ENCODE measurements at regions not wholly inside any gene's neighbourhood (a gene's known extent, or its start where the extent isn't known, plus 50 kb on each side); places are given as distances from the start of the nearest gene placed in this dataset.

GRCh38 chr10:2494399-2494798 lies 572.9 kb upstream of the PFKP start:
- no peak for DNase-seq

DNA sequence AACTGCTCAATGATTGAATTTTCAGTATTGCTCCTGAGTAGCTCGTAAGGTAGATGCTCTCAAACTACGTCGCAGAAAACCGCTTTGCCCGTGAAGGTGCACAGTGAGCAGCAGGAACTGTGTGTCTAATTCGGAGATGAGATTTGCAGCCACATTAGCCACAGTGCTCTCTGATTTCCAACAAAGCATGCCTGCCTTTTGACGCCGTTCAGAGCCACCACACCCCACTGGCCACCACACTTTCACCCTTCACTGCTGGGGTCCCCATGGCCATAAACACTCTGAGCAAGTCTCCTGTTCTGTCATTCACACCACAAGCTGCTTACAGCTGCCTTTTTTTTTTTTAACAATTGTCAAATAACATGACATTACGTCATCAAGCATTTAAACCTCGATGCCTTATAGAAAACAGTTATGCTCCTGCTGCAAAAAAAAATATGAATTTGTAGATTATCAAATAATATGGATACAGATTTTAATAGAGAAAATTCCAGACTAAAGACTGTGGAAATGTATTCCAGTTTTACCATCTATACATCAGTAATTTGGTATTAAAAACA lies 578.8 kb upstream of the PFKP start:
- no peak for DNase-seq

DNA sequence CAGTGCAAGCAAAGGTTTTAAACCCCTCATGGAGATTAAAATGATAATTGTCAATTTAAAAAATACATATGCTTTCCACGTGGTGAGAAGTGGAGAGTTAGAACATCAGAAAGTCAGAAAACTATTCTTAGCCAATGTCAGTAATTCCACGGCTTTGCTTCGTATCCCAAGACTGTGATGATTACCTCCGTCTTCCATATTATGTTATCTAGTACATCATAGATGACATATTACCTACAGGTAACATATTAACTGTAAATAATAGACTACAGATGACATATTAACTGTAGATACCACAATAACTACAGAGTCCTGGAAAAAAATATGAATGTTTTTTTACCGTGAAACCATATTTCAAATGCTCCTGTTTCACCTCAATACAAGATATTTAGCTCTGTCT lies 579.4 kb upstream of the PFKP start:
- no peak for DNase-seq

DNA sequence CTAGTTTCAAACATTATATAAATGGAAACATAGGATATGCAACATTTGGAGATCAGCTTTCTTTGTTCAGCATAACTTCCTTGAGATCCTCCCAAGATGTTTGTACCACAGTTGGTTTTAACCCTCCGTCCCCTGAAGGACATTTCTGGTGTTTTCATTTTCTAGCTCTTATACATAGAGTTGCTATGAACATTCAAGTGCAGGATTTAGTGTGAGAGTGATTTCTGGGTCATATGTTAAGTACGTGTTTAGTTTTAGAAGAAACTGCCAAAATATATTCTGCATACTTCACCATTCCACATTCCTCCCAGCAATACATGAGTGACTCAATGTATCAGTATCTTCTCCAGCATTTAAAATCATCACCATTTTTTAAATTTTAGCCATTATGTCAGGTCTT lies 588.7 kb upstream of the PFKP start:
- DNase-seq, result no peak

- DNase-seq, result no peak
Observed at GRCh38 chr10:2476812-2477553, 590.4 kb upstream of the PFKP start.

GRCh38 chr10:2476218-2476811 lies 591.0 kb upstream of the PFKP start:
- no peak for DNase-seq

- no peak for DNase-seq
Observed at GRCh38 chr10:2475711-2476217, 591.6 kb upstream of the PFKP start.

GRCh38 chr10:2471811-2472210 lies 595.5 kb upstream of the PFKP start:
- no peak for DNase-seq

- DNase-seq, result no peak
Observed at GRCh38 chr10:2469802-2470201, 597.5 kb upstream of the PFKP start.

DNA sequence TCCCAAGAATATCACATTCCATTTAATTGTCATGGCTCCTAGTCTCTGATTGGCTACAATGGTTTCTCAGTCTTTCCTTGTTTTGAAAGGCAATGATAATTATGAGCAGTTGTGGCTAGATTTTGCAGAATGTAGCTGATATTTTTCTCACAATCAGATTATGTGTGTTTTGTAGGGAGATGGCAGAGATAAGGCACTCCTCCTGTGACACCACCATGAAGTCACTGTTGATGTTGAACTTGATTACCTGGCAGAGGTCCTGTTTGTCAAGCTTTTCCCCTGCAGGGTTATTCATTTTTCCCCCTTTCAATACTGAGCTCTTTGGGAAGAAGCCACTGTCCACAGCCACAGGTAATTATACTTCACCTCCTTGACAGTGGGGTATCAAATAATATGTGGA lies 602.9 kb upstream of the PFKP start:
- no peak for DNase-seq

- DNase-seq, result no peak
Observed at GRCh38 chr10:2463316-2463715, 604.0 kb upstream of the PFKP start.

- no peak for DNase-seq
Observed at GRCh38 chr10:2462581-2462980, 604.8 kb upstream of the PFKP start.

DNA sequence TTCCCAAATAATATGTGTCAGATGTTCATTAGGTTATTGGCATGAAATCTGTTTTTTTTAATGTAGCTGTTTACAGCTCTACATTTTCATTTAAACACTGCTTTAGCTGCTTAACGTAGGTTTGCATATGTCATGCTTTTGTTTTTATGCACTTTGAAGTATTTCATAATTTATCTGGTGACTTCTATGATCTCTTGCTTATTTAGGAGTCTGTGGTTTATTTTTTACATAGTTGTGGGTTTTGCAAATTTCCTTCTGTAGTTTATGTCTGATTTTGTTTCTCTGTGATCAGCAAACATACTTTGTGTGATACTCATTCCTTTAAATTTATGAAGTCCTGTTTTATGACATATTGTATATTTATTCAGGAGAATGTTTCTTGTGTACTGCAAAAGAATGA lies 606.5 kb upstream of the PFKP start:
- DNase-seq, result no peak

GRCh38 chr10:2459713-2460112 lies 607.6 kb upstream of the PFKP start:
- no peak for DNase-seq

DNA sequence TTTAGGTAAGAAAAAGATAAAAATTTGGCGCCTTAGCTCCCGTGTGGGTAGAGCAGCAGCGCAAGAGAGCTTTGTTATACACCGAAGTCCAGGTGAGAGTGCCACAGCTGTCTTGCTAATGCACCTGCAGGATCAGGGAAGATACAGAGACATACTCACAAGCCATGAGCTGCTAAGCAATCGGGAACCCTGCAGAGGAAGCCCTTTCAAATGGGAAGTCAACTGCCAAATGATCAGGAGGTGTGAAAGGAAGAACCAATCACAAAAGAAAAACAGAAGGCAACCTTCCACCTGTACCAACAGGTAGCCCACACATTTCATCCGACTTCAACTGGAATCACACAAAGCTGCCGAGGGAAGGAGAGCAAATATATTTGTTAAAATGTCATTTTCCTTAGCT lies 610.5 kb upstream of the PFKP start:
- DNase-seq, result no peak

DNA sequence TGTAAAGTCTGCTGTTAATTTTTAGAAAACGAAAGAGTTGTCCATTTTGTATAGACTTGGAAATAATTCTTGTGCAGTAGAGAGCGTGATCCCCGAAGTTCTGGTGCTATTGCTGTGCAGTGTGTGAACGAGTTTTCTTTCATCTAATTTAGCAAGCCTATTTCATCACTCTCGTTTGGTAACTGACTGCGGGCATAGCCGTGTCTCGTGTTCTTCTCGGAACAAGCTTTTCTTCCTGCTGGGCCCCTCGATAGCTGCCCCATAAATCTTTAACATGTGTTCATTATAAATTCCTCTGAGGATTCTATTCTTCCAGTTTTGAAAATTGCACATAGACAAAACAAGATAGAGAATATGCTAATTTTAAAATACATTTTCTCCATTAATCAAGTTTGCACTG lies 622.0 kb upstream of the PFKP start:
- no peak for DNase-seq

DNA sequence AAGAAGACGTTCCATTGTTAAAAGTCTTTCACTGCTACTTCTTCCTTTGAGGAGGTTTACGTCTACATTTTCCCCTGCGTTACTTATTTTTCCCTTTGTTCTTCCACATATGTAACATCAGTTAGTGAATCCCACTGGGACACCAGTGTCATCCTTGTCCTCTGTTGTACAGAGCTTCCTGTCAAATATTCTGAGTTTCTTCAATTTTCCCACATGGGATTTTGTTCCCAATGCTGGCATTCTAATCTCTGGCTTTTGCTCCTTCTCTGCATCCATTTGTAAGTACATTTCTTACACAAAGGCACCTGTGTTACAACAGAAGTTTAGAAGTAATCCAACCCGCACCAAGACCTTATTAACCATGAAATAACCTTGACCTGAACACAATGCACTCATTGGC lies 627.4 kb upstream of the PFKP start:
- DNase-seq, result no peak

DNA sequence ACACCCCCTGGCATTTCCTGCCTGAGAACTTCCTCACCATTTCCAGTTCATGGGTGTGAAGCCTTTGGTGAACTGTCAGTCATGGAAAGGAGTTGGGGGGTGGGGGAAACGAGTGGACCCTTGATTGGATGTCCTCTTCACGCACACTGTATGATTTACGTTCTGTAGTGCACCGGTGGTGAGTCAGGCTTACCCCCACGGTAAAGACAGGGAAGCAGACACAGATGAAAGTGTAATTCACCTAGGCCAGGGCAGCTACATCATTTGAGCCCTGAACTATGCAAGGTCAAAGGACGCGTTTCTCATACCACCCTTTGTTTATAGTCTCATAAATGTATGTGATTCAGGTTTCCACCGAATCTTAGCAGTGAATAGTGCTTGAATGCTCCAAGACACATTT lies 628.3 kb upstream of the PFKP start:
- no peak for DNase-seq

DNA sequence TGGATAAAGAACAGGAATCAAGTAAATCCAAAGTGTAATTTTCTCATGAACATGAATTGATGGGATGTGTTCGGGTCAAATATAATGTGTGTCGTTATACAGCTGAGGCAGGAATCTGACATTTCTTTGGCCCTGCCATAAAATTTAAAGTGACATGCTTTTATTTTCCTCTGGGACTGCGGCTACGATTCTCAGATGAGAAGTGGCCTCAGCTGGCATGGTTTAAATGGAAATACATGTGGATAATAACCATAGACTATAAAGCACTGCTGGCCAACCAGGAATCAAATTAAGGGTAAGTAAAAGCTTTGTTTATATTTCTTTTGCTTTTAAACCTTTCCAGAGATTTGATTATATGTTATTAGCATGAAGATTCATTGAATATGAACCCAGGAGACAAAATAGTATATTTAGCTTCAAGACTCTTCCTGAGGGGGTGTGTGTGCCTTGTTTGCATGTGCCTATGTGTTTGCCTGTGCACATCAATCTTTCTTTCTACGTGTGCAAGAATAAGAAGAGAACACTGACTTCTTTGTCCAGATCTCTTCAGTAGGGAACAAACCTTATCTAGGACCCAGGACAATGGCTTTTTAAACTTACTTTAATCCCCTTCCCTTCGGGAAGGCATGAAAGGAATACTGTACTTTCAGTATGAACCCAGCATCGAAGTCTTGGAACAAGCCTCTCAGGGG lies 629.0 kb upstream of the PFKP start:
- DNase-seq, result no peak

GRCh38 chr10:2436933-2437332 lies 630.4 kb upstream of the PFKP start:
- no peak for DNase-seq

DNA sequence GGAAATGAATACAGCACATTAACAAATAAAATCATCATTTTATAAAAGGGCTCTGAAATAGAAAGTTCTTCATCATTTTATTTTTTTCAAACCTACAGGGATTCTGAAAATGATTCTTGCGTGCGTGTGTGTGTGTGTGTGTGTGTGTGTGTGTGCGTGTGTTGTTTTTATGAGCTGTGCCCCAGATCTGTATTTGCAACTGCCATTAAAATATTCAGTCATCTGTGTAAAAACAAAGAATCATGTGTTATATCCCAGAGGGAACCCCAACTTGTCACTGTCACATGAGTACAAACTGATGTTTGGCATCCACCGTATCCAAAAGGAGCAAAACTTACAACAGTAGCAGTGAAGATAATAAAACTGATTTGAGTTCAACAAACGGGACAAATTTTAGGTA lies 635.4 kb upstream of the PFKP start:
- no peak for DNase-seq

GRCh38 chr10:2427412-2427811 lies 639.9 kb upstream of the PFKP start:
- DNase-seq, result no peak

- no peak for DNase-seq
Observed at GRCh38 chr10:2425320-2425719, 642.0 kb upstream of the PFKP start.

GRCh38 chr10:2414562-2414961 lies 652.8 kb upstream of the PFKP start:
- no peak for DNase-seq
